ENCODE measurements at regions not wholly inside any gene's neighbourhood (a gene's known extent, or its start where the extent isn't known, plus 50 kb on each side); places are given as distances from the start of the nearest gene placed in this dataset.

DNA sequence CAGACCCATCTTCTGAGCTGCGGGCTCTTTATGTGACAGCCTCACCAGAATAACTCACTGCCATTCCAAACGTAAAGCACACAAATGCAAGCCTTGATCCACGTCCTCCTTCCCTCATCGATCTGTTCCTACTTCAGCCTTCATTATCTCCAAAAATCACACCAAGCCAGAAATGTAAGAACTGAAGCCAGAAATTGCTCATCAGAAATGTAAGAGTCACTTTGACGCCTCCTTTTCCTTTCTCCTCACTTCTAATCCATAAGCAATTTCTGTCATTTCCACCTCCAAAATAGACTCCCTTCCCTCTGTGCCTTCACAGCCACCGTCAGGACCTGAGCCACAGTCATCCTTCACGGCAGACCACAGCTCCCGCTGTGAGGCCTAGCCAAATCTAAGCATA is 387.3 kb upstream of the B3GAT1 start:
- TF ChIP-seq, protein P1, sequence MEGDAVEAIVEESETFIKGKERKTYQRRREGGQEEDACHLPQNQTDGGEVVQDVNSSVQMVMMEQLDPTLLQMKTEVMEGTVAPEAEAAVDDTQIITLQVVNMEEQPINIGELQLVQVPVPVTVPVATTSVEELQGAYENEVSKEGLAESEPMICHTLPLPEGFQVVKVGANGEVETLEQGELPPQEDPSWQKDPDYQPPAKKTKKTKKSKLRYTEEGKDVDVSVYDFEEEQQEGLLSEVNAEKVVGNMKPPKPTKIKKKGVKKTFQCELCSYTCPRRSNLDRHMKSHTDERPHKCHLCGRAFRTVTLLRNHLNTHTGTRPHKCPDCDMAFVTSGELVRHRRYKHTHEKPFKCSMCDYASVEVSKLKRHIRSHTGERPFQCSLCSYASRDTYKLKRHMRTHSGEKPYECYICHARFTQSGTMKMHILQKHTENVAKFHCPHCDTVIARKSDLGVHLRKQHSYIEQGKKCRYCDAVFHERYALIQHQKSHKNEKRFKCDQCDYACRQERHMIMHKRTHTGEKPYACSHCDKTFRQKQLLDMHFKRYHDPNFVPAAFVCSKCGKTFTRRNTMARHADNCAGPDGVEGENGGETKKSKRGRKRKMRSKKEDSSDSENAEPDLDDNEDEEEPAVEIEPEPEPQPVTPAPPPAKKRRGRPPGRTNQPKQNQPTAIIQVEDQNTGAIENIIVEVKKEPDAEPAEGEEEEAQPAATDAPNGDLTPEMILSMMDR (conservative IDR thresholded peaks at IDR 0.05) = no peak
- H3K4me3 Mint-ChIP-seq = no peak overlapping the region
- Histone ChIP-seq H3K27me3 (ENCODE audit: insufficient read depth, low read length) (no peaks in the 10 kb centered on the region), H3K4me1 (ENCODE audit: insufficient read depth, low read length) (peaks cover 4% of the 10 kb centered on the region; the same call in 1 of the 2 replicates), H2AFZ (ENCODE audit: low read length) (no peak overlapping the region), H4K91ac (ENCODE audit: insufficient read length, low read depth, low read length) (no peak overlapping the region), H3K27ac (ENCODE audit: insufficient read length, low read depth, low read length) (no peak overlapping the region), H3T11ph (ENCODE audit: low read length) (no peak overlapping the region), H3K18ac (ENCODE audit: insufficient read length, low read depth, low read length) (no peak overlapping the region), H3K9me3 (ENCODE audit: control insufficient read depth, low read depth, low read length) (no peaks in the 10 kb centered on the region), H2BK120ac (ENCODE audit: low read depth, low read length, poor library complexity, severe bottlenecking) (no peak overlapping the region), H3K79me2 (ENCODE audit: insufficient read depth, low read length) (no peaks in the 10 kb centered on the region), H2BK5ac (ENCODE audit: insufficient read length, low read length) (no peak overlapping the region), H3K79me1 (ENCODE audit: insufficient read depth, low read depth, low read length, poor library complexity, severe bottlenecking) (no peaks in the 10 kb centered on the region), H3K56ac (ENCODE audit: insufficient read length, low read depth, low read length) (no peak overlapping the region), H2BK15ac (ENCODE audit: low read depth, low read length) (no peak overlapping the region), H2BK20ac (ENCODE audit: low read depth, low read length, poor library complexity, severe bottlenecking) (no peak overlapping the region), H3K14ac (ENCODE audit: insufficient read depth, low read length) (no peak overlapping the region), H3K4ac (ENCODE audit: low read depth, low read length) (no peak overlapping the region), H4K5ac (ENCODE audit: insufficient read length, low read depth, low read length) (no peak overlapping the region), H4K20me1 (ENCODE audit: control insufficient read depth, insufficient read depth, insufficient read length) (no peaks in the 10 kb centered on the region), H2AK5ac (ENCODE audit: insufficient read length, low read length) (no peak overlapping the region), H3K4me2 (ENCODE audit: insufficient read depth, insufficient read length, low read length) (no peak overlapping the region), H4K8ac (replicated peaks; ENCODE audit: insufficient read length, low read depth, low read length) (no peak overlapping the region), H3K9ac (ENCODE audit: extremely low read depth, insufficient read length, low read length) (no peak overlapping the region), H2BK12ac (ENCODE audit: insufficient read length, low read depth, low read length) (no peak overlapping the region), H3K23ac (ENCODE audit: insufficient read length, low read depth, low read length) (no peak overlapping the region), H3K23me2 (ENCODE audit: insufficient read length, low read depth, low read length, poor library complexity, severe bottlenecking) (no peaks in the 10 kb centered on the region)
- no peak overlapping the region for H3K27ac Mint-ChIP-seq
- peaks cover 27 to 33% of the 10 kb centered on the region in 2 experiments for H3K4me1 Mint-ChIP-seq
- no peak for DNase-seq
- WGBS (ENCODE audit: extremely low coverage, insufficient read length, low lambda C conversion rate) = no CpG with 5 or more reads among the region's 8 CpGs
- H3K27me3 Mint-ChIP-seq (ENCODE audit: low read depth) = peaks cover 35% of the 10 kb centered on the region
- no peaks in the 10 kb centered on the region for H3K36me3 Mint-ChIP-seq (ENCODE audit: insufficient read depth in 1 of 3, low read depth in 3 of 3)
- no peaks in the 10 kb centered on the region for H3K9me3 Mint-ChIP-seq
